Peyer's patch (tissue), 4 donors: ENCODE measurements at regions not wholly inside any gene's neighbourhood (a gene's known extent, or its start where the extent isn't known, plus 50 kb on each side); places are given as distances from the start of the nearest gene placed in this dataset.

Experiments
- DNase-seq, 3 donors: peaks; one replicate each; pipeline ENCODE4 v3.0.0-alpha.2; 2017 to 2019
- H3K27ac ChIP-seq, 4 donors: fragments of 200-600 bp; sonication (generic); one replicate each; pipeline ENCODE4 v1.5.1; 2016 to 2019
- H3K27me3 ChIP-seq, 2 donors: fragments of 200-600 bp; sonication (generic); one replicate each; pipeline ENCODE4 v1.5.1; 2019
- H3K36me3 ChIP-seq, 3 donors: fragments of 200-600 bp; sonication (generic); one replicate each; pipeline ENCODE4 v1.5.1; 2016 to 2019
- H3K4me1 ChIP-seq, 4 donors: fragments of 200-600 bp; sonication (generic); one replicate each; pipeline ENCODE4 v1.5.1; 2016 to 2019
- H3K4me3 ChIP-seq, 4 donors: fragments of 200-600 bp; sonication (generic); 1 replicate in 3 of 4; 2 replicates in 1 of 4; pipeline ENCODE4 v1.5.1; 2016 to 2019; ENCODE audit warnings: mild to moderate bottlenecking in 1 of 4
- H3K9me3 ChIP-seq, 4 donors: fragments of 200-600 bp; sonication (generic); one replicate each; pipeline ENCODE4 v1.5.1; 2016 to 2019; ENCODE audit warnings: mild to moderate bottlenecking in 1 of 4
- POLR2A ChIP-seq, 2 donors: fragments of 450-650 bp; IDR thresholded peaks; one replicate each; pipeline ENCODE4 v1.5.1; 2017; ENCODE audit warnings: antibody characterized with exemption in 2 of 2, mild to moderate bottlenecking in 2 of 2, moderate library complexity in 2 of 2
- TF ChIP-seq, protein P1 (sequence below), 6 experiments: fragments of 450-650 bp in 4 of 6; fragments of 200-600 bp in 2 of 6; sonication (generic) in 1 of 6; IDR thresholded peaks; one replicate each; pipeline ENCODE4 v1.5.1; 2017 to 2019; ENCODE audit warnings: antibody characterized with exemption in 6 of 6, mild to moderate bottlenecking in 3 of 6, moderate library complexity in 1 of 6

DNA sequence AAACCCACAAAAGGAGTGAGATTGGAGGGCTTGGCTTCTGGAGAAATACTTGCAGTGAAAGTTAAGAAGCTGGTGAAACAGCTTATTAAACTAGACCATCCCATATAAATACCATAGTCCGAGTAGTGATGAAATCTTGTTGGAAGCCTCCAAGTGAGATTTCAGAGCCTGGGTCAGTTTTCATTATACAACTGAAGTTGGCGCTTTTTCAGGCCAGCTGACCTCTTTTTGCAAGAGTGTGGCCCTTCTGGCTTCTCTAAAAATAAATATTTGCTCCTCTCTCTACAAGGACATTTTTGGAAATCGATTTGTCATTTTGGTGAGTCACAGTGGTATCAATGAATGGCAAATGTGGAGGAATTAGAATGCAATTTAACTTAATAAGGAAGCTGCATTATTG, 51.2 kb upstream of the THRB start:
- Histone ChIP-seq H3K27ac (no peak overlapping the region), H3K27me3 (no peaks in the 10 kb centered on the region), H3K36me3 (no peaks in the 10 kb centered on the region), H3K9me3 (no peaks in the 10 kb centered on the region), H3K4me1 (no peaks in the 10 kb centered on the region), H3K4me3 (no peak overlapping the region)
- DNase-seq = no peak
- no peak for TF ChIP-seq POLR2A (IDR thresholded peaks at IDR 0.05)

DNA sequence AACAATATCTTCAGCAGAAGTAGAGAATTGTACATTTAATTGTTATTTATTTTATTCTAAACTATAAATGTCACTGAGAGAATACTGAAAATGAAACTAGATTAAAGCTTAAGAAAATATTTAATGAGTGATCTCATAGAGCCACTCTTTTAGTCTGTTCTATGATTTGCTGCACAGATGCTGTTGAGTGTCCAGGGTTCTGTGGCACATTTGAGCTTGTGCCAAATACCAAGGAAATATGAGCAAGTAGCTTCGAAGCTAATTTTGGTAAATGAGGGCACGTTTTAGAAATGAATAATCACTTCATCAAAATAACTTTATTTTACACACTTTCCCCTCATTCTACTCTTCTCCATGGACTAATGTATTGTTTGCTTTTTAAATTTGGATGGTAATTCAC, 53.6 kb upstream of the THRB start:
- Histone ChIP-seq H3K36me3 (no peaks in the 10 kb centered on the region), H3K9me3 (no peaks in the 10 kb centered on the region), H3K4me1 (no peaks in the 10 kb centered on the region), H3K27ac (no peak overlapping the region), H3K4me3 (no peak overlapping the region), H3K27me3 (no peaks in the 10 kb centered on the region)
- DNase-seq = no peak
- no peak for TF ChIP-seq POLR2A (IDR thresholded peaks at IDR 0.05)
- TF ChIP-seq, protein P1, sequence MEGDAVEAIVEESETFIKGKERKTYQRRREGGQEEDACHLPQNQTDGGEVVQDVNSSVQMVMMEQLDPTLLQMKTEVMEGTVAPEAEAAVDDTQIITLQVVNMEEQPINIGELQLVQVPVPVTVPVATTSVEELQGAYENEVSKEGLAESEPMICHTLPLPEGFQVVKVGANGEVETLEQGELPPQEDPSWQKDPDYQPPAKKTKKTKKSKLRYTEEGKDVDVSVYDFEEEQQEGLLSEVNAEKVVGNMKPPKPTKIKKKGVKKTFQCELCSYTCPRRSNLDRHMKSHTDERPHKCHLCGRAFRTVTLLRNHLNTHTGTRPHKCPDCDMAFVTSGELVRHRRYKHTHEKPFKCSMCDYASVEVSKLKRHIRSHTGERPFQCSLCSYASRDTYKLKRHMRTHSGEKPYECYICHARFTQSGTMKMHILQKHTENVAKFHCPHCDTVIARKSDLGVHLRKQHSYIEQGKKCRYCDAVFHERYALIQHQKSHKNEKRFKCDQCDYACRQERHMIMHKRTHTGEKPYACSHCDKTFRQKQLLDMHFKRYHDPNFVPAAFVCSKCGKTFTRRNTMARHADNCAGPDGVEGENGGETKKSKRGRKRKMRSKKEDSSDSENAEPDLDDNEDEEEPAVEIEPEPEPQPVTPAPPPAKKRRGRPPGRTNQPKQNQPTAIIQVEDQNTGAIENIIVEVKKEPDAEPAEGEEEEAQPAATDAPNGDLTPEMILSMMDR (IDR thresholded peaks at IDR 0.05) = no peak

GRCh38 chr3:24550588-24550987, 55.9 kb upstream of the THRB start:
- H3K4me1 ChIP-seq = no peaks in the 10 kb centered on the region
- no peak overlapping the region for H3K4me3 ChIP-seq
- no peak overlapping the region for H3K27ac ChIP-seq
- TF ChIP-seq, protein P1 (IDR thresholded peaks at IDR 0.05) = no peak
- TF ChIP-seq POLR2A (IDR thresholded peaks at IDR 0.05) = no peak
- no peak for DNase-seq
- no peaks in the 10 kb centered on the region for H3K27me3 ChIP-seq
- H3K9me3 ChIP-seq = no peaks in the 10 kb centered on the region
- H3K36me3 ChIP-seq = no peaks in the 10 kb centered on the region

DNA sequence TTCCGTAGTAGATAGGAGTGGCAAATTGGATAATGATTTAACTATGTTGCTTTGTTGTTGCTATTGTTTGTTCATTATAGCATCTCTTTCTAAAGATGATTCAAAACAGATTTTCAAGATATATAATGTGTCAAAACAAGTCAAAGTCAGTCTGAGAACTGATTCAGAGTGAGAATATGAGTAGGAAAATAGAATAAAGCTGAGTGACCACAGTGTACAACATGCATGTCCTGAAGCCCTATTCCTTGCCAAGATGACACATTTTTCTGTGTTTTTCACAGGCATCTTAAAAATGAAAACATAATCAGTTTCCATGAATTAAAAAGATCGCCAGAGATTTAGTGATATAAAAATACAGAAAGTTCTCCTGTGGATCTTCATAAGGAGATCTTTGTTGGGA, 57.0 kb upstream of the THRB start:
- Histone ChIP-seq H3K9me3 (no peaks in the 10 kb centered on the region), H3K27ac (no peak overlapping the region), H3K27me3 (no peaks in the 10 kb centered on the region), H3K4me3 (no peak overlapping the region), H3K36me3 (no peaks in the 10 kb centered on the region), H3K4me1 (no peaks in the 10 kb centered on the region)
- TF ChIP-seq, protein P1 (IDR thresholded peaks at IDR 0.05) = no peak
- TF ChIP-seq POLR2A (IDR thresholded peaks at IDR 0.05) = no peak
- DNase-seq = no peak

DNA sequence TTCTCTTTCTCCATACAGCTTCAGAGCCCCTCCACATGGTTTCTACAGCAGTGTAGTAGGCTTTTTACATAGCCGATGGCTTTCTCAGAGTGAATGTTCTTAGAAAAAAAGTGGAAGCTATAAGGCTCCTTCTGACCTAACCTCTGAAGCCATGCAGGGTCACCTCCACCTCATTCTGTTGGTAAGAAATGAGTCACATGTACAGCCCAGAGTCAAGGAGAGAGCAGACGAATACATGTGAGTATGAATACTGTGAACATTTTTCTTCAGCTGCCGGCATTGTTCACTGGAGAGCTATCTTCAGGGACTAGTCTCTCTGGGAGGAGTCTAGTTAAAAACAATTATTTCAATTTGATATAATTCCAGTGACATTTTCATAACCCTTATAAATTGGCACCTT, 68.2 kb upstream of the THRB start:
- no peak for DNase-seq
- no peak for TF ChIP-seq POLR2A (IDR thresholded peaks at IDR 0.05)
- TF ChIP-seq, protein P1 (IDR thresholded peaks at IDR 0.05) = no peak
- H3K4me3 ChIP-seq = no peak overlapping the region
- H3K9me3 ChIP-seq = no peaks in the 10 kb centered on the region
- no peaks in the 10 kb centered on the region for H3K4me1 ChIP-seq
- H3K27me3 ChIP-seq = no peaks in the 10 kb centered on the region
- H3K36me3 ChIP-seq = no peaks in the 10 kb centered on the region
- no peak overlapping the region for H3K27ac ChIP-seq

DNA sequence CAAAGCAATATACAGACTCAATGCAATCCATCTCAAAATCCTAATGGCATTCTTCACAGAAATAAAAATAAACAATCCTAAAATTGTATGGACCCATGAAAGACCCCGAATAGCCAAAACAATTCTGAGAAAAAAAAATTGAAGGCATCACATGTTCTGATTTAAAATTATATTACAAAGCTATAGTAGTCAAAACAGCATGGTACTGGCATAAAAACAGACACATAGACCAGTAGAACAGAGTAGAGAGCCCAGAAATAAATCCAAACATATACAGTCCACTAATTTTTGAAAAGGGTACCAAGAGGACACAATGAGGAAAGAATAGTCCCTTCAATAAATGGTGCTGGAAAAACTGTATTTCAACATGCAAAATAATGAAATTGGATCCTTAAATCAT, 70.4 kb upstream of the THRB start:
- Histone ChIP-seq H3K4me3 (no peak overlapping the region), H3K4me1 (no peaks in the 10 kb centered on the region), H3K36me3 (no peaks in the 10 kb centered on the region), H3K27me3 (no peaks in the 10 kb centered on the region), H3K9me3 (no peaks in the 10 kb centered on the region), H3K27ac (no peak overlapping the region)
- DNase-seq = no peak
- TF ChIP-seq POLR2A (IDR thresholded peaks at IDR 0.05) = no peak
- TF ChIP-seq, protein P1 (IDR thresholded peaks at IDR 0.05) = no peak
